ENCODE measurements at regions not wholly inside any gene's neighbourhood (a gene's known extent, or its start where the extent isn't known, plus 50 kb on each side); places are given as distances from the start of the nearest gene placed in this dataset.
"Not testable (repeated sequence)": the region's sequence is repeated elsewhere in the genome, so short reads cannot be mapped to it uniquely, and the experiment has no call there.

- no peak overlapping the region for H3K4me3 Mint-ChIP-seq
- H3K4me1 Mint-ChIP-seq = peaks cover 7% of the 10 kb centered on the region
- no peaks in the 10 kb centered on the region for H3K9me3 Mint-ChIP-seq
- H3K27ac Mint-ChIP-seq = no peak overlapping the region
- H3K36me3 Mint-ChIP-seq = no peaks in the 10 kb centered on the region
- H3K27me3 Mint-ChIP-seq = no peaks in the 10 kb centered on the region
Observed at GRCh38 chr5:110265162-110265561, 461.3 kb downstream of the TMEM232 start.

DNA sequence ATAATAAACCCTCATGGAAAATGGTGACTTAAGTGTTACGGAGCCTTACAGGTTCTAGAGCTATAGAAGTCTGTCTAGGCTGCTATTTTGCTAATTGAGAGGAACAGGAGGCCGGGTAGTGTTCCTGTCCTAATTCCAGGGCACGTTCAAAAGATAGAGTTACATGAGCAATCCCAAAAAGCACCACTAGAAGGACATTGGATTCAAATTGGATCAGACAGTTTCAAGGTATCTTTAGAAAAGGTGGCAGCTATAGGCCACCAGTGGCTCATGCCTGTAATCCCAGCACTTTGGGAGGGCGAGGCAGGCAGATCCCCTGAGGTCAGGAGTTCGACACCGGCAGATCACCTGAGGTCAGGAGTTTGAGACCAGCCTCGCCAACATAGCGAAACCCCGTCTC is 458.8 kb downstream of the TMEM232 start:
- no peak overlapping the region for H3K4me3 Mint-ChIP-seq
- H3K36me3 Mint-ChIP-seq = no peaks in the 10 kb centered on the region
- H3K4me1 Mint-ChIP-seq = peaks cover 10% of the 10 kb centered on the region
- no peak overlapping the region for H3K27ac Mint-ChIP-seq
- no peaks in the 10 kb centered on the region for H3K27me3 Mint-ChIP-seq
- no peaks in the 10 kb centered on the region for H3K9me3 Mint-ChIP-seq

GRCh38 chr5:110268283-110268682 is 458.2 kb downstream of the TMEM232 start:
- Mint-ChIP-seq H3K4me1 (peaks cover 10% of the 10 kb centered on the region), H3K27ac (no peak overlapping the region), H3K4me3 (no peak overlapping the region), H3K36me3 (no peaks in the 10 kb centered on the region), H3K9me3 (no peaks in the 10 kb centered on the region), H3K27me3 (no peaks in the 10 kb centered on the region)

DNA sequence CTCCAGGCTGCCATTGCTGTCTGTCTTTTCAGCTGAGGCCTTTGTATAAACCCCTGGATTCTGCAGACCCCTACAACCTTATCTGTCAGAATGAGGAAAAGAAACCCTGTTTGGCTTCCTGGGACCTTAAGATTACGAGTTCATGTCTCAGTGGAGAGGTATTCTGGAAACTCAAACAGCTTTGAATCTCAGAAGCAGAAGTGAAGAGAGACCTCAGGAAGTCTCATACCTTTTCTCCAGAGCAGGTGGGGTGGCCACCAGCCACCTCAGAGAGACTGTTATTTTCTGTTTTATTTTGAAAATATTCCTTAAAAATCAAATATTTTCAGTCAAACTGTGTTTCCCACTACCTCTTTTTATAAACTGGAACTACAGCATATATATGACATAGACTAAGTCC is 457.5 kb downstream of the TMEM232 start:
- no peak overlapping the region for H3K4me3 Mint-ChIP-seq
- H3K4me1 Mint-ChIP-seq = peaks cover 10% of the 10 kb centered on the region

DNA sequence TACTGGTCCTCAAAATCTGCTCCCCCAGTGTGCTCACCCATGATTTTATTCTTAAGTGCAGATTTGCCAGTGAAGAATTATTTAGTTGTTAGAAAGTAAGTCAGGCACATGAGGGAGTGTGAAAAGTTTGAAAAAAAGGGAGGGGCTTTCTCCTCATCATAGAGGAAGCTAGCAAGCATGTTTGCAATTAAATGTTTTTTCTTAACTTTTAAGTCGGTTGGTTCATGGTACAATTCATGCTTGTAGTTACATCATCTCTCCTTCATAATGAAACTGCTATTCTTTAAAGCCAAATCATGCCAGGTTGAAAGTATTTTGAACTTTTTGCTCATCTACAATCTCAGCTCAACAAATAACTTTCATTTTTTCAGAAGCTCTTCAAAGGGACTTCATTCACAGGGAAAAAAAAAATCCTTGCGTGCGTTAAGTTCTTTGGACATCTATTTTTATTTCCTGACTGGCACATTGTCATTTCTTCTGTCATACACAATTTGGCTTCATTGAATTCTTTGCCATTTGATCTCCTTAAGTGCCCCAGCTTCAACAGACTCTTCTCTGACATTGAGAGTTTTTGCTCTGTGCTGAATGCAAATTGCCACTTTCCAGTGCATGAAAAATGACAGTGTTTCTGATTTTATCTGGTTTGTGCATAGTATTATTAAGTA is 456.9 kb downstream of the TMEM232 start:
- no peak overlapping the region for H3K27ac Mint-ChIP-seq
- H3K9me3 Mint-ChIP-seq = no peaks in the 10 kb centered on the region
- H3K27me3 Mint-ChIP-seq = no peaks in the 10 kb centered on the region
- H3K36me3 Mint-ChIP-seq = no peaks in the 10 kb centered on the region
- H3K4me3 Mint-ChIP-seq = no peak overlapping the region
- H3K4me1 Mint-ChIP-seq = peaks cover 10% of the 10 kb centered on the region

More for the DNA sequence above, 457.5 kb downstream of the TMEM232 start:
- Mint-ChIP-seq H3K9me3 (no peaks in the 10 kb centered on the region), H3K27me3 (no peaks in the 10 kb centered on the region), H3K27ac (no peak overlapping the region), H3K36me3 (no peaks in the 10 kb centered on the region)

GRCh38 chr5:110275878-110276277 is 450.6 kb downstream of the TMEM232 start:
- H3K27ac Mint-ChIP-seq = no peak overlapping the region
- H3K4me3 Mint-ChIP-seq = no peak overlapping the region
- H3K4me1 Mint-ChIP-seq = no peaks in the 10 kb centered on the region
- H3K27me3 Mint-ChIP-seq = no peaks in the 10 kb centered on the region
- H3K9me3 Mint-ChIP-seq = peaks cover 5% of the 10 kb centered on the region
- no peaks in the 10 kb centered on the region for H3K36me3 Mint-ChIP-seq

GRCh38 chr5:110278449-110278848 is 448.0 kb downstream of the TMEM232 start:
- H3K27ac Mint-ChIP-seq, H3K36me3 Mint-ChIP-seq, H3K4me1 Mint-ChIP-seq, H3K4me3 Mint-ChIP-seq, H3K27me3 Mint-ChIP-seq: not testable (repeated sequence)
- peaks cover 15% of the 10 kb centered on the region for H3K9me3 Mint-ChIP-seq

DNA sequence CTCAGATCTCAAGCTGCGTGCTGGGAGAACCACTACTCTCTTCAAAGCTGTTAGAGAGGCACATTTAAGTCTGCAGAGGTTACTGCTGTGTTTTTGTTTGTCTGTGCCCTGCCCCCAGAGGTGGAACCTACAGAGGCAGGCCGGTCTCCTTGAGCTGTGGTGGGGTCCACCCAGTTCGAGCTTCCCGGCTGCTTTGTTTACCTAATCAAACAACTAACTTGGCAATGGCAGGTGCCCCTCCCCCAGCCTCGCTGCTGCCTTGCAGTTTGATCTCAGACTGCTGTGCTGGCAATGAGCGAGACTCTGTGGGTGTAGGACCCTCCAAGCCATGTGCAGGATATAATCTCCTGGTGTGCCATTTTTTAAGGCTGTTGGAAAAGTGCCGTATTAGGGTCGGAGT is 442.4 kb downstream of the TMEM232 start:
- H3K4me3 Mint-ChIP-seq, H3K4me1 Mint-ChIP-seq, H3K27ac Mint-ChIP-seq, H3K9me3 Mint-ChIP-seq, H3K36me3 Mint-ChIP-seq, H3K27me3 Mint-ChIP-seq: not testable (repeated sequence)

GRCh38 chr5:110288766-110289511 is 437.5 kb downstream of the TMEM232 start:
- Mint-ChIP-seq H3K4me3 (no peak overlapping the region), H3K27me3 (no peaks in the 10 kb centered on the region), H3K9me3 (peaks cover 7% of the 10 kb centered on the region), H3K27ac (no peak overlapping the region), H3K36me3 (no peaks in the 10 kb centered on the region), H3K4me1 (no peaks in the 10 kb centered on the region)

- Mint-ChIP-seq H3K4me3 (no peak overlapping the region), H3K9me3 (peaks cover 7% of the 10 kb centered on the region), H3K4me1 (no peaks in the 10 kb centered on the region), H3K27ac (no peak overlapping the region), H3K27me3 (no peaks in the 10 kb centered on the region), H3K36me3 (no peaks in the 10 kb centered on the region)
Observed at GRCh38 chr5:110289512-110289810, 437.0 kb downstream of the TMEM232 start.

- Mint-ChIP-seq H3K9me3 (peaks cover 7% of the 10 kb centered on the region), H3K27ac (no peak overlapping the region), H3K36me3 (no peaks in the 10 kb centered on the region), H3K4me3 (no peak overlapping the region), H3K27me3 (no peaks in the 10 kb centered on the region), H3K4me1 (no peaks in the 10 kb centered on the region)
Observed at GRCh38 chr5:110290542-110290941, 435.9 kb downstream of the TMEM232 start.

DNA sequence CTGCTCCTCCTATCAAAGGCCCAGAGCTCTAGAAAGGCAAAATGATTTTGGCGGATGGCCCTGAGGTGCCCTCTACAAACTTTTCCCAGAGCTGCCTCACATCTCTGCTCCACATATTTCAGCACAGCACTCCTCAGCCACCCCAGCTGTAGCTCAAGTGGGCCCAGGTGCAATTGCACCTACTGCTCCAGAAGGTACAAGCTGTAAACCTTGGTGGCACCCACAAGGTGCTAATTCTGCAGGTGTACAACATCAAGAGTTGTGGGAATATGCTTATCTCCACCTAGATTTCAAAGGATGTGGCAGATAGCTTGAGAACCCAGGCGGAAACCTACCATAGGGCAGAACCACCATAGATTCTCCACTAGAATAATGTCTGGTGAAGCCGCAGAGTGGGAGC is 432.2 kb downstream of the TMEM232 start:
- no peak overlapping the region for H3K4me3 Mint-ChIP-seq
- peaks cover 7% of the 10 kb centered on the region for H3K9me3 Mint-ChIP-seq
- H3K27ac Mint-ChIP-seq = no peak overlapping the region
- H3K4me1 Mint-ChIP-seq = no peaks in the 10 kb centered on the region
- no peaks in the 10 kb centered on the region for H3K27me3 Mint-ChIP-seq
- H3K36me3 Mint-ChIP-seq = no peaks in the 10 kb centered on the region

DNA sequence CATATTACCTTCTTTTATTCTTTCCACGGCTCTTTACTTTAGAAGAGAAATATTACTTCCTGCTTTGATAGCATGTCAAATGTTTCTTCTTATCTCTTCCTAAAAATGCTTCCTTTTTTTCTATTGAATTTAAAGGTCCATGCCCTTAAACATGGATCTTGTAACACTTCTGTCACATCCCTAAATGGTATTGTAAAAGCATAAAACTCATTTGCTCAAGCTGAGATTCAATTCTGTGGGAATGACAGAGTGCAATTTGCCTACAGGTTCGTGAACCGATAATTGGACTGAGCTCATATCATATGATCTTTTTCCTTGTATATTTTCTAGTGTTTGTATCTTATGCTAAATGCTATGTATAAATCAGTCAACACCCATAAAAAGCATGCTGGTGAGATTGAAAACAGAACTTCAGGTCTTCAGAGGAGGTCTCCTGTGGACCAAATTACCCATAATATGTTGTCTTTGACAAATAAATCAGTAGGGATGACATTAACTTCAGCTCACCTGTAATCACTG is 429.3 kb downstream of the TMEM232 start:
- Mint-ChIP-seq H3K27me3 (no peaks in the 10 kb centered on the region), H3K9me3 (peaks cover 3% of the 10 kb centered on the region), H3K4me3 (no peak overlapping the region), H3K36me3 (no peaks in the 10 kb centered on the region), H3K4me1 (no peaks in the 10 kb centered on the region), H3K27ac (no peak overlapping the region)

GRCh38 chr5:110304176-110304575 is 422.3 kb downstream of the TMEM232 start:
- Mint-ChIP-seq H3K4me3 (no peak overlapping the region), H3K27me3 (peaks cover 8% of the 10 kb centered on the region), H3K27ac (no peak overlapping the region), H3K9me3 (peaks cover 34% of the 10 kb centered on the region), H3K36me3 (peaks cover 7% of the 10 kb centered on the region), H3K4me1 (no peaks in the 10 kb centered on the region)

GRCh38 chr5:110306650-110307049 is 419.8 kb downstream of the TMEM232 start:
- H3K27ac Mint-ChIP-seq = no peak overlapping the region
- H3K4me1 Mint-ChIP-seq = no peaks in the 10 kb centered on the region
- H3K9me3 Mint-ChIP-seq = peaks cover 45% of the 10 kb centered on the region
- peaks cover 10% of the 10 kb centered on the region for H3K27me3 Mint-ChIP-seq
- H3K4me3 Mint-ChIP-seq = no peak overlapping the region
- peaks cover 12% of the 10 kb centered on the region for H3K36me3 Mint-ChIP-seq

DNA sequence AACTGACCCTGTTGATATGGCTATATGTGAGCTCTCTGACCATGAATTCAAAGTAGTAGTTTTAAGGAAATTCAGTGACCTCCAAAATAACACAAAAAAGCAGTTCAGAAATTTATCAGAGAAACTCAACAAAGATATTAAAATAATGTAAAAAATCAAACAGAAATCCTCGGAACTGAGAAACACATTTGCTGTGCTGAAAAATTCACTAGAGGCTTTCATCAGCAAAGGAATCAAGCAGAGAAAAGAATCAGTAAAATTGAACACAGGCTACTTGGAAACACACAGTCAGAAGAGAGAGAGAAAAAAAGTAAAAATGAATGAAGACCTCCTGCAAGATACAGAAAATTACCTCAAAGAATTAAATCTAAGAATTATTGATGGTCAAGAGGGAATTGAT is 417.2 kb downstream of the TMEM232 start:
- H3K4me1 Mint-ChIP-seq = no peaks in the 10 kb centered on the region
- no peak overlapping the region for H3K4me3 Mint-ChIP-seq
- no peak overlapping the region for H3K27ac Mint-ChIP-seq
- peaks cover 11% of the 10 kb centered on the region for H3K36me3 Mint-ChIP-seq
- H3K27me3 Mint-ChIP-seq = peaks cover 10% of the 10 kb centered on the region
- peaks cover 40% of the 10 kb centered on the region for H3K9me3 Mint-ChIP-seq

DNA sequence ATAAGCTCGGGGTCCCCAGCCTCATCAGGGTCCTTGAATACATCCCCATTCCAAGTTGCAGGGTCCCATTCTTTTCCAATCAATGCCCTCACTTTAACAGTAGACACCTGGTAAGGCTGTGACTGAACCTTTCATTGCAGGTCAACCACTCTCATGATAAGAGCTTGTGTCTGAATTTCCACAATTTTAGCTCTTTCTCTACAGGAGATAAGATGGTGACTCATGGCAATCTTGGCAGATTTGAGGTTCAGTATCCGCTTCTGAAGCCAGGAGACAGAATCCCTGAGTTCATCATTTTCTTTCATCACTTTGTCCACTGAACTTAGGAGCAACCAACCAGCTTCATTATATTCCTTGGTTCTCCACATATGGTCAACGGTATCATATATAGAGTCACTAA is 409.9 kb downstream of the TMEM232 start:
- H3K36me3 Mint-ChIP-seq = not testable (repeated sequence)

More for the DNA sequence above, 409.9 kb downstream of the TMEM232 start:
- not testable (repeated sequence) for H3K27ac Mint-ChIP-seq, H3K9me3 Mint-ChIP-seq, H3K27me3 Mint-ChIP-seq, H3K4me3 Mint-ChIP-seq, H3K4me1 Mint-ChIP-seq

Measured in activated naive CD4-positive, alpha-beta T cell treated with anti-CD3 and anti-CD28 coated beads, Interleukin-2, amount 50 U/mL, for 24 hours (primary cell).